ENCODE measurements at regions not wholly inside any gene's neighbourhood (a gene's known extent, or its start where the extent isn't known, plus 50 kb on each side); places are given as distances from the start of the nearest gene placed in this dataset.

DNA sequence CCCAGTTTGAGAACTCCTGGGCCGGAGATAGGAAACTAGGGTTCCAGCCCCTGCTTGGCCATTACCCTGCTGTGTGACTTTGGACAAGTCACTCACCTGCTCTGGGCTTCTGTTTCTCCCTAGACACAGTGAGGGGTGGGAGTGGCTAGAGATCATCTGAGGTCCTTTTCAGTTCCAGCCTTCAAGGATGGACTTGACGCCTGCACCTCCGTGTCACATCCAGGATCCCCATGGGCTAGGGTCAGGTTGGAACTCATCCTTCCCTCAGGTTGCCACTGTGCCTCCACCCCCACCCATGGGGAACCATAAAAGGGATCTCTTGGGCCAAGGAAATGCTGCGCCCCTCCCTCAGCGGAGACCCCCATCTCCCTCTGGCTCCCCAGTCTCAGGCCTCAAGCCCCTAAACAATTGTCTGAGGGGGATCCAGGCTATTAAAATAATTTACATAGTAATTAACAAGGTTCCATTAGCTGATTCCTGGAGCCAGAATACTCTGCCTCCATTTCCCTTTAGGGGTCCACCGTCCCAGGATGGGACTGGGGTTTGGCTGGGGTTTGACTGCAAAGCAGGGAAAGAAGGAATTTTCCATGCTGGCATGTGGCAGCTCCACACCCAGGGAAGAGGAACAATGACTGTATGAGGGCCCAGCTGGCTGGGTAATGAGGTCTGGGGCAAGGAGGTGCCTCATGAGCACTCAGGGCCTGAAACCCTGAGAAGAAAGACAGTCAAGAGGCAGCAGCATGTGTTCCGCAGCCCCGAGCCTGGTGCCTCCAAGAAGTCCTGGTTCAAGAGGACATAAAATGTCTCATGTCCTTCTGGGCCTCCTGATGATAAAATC is 177.7 kb downstream of the SMAD6 start:
- Mint-ChIP-seq H3K27me3 (peaks cover 14% of the 10 kb centered on the region), H3K9me3 (peaks cover 0 to 2% (median 0%) of the 10 kb centered on the region in 7 donors), H3K4me1 (no peaks in the 10 kb centered on the region), H3K36me3 (no peaks in the 10 kb centered on the region), H3K4me3 (no peak overlapping the region), H3K27ac (no peak overlapping the region)
- Histone ChIP-seq H3K4me1 (ENCODE audit: control insufficient read depth, insufficient read depth, low read length, poor library complexity, severe bottlenecking) (no peaks in the 10 kb centered on the region), H3K9me3 (ENCODE audit: control insufficient read depth in 2 of 2, low read length in 2 of 2) (no peaks in the 10 kb centered on the region), H3K27me3 (ENCODE audit: control insufficient read depth, insufficient read depth, low read length) (no peaks in the 10 kb centered on the region), H3K36me3 (ENCODE audit: control insufficient read depth, insufficient read depth, low read length) (no peaks in the 10 kb centered on the region), H3K4me3 (ENCODE audit: low read depth, low read length) (no peak overlapping the region), H3K27ac (ENCODE audit: insufficient read depth, low read length, poor library complexity, severe bottlenecking) (no peak overlapping the region)
- DNase-seq (no peak), ATAC-seq (ENCODE audit: low read depth in 2 of 2) (no peak)

GRCh38 chr15:66880380-66881155 is 178.5 kb downstream of the SMAD6 start:
- Mint-ChIP-seq H3K4me1 (no peaks in the 10 kb centered on the region), H3K27me3 (peaks cover 14% of the 10 kb centered on the region), H3K9me3 (peaks cover 0 to 2% (median 0%) of the 10 kb centered on the region in 7 donors), H3K4me3 (no peak overlapping the region), H3K36me3 (no peaks in the 10 kb centered on the region), H3K27ac (no peak overlapping the region)
- Histone ChIP-seq H3K27ac (ENCODE audit: insufficient read depth, low read length, poor library complexity, severe bottlenecking) (no peak overlapping the region), H3K36me3 (ENCODE audit: control insufficient read depth, insufficient read depth, low read length) (no peaks in the 10 kb centered on the region), H3K9me3 (ENCODE audit: control insufficient read depth in 2 of 2, low read length in 2 of 2) (no peaks in the 10 kb centered on the region), H3K4me1 (ENCODE audit: control insufficient read depth, insufficient read depth, low read length, poor library complexity, severe bottlenecking) (no peaks in the 10 kb centered on the region), H3K27me3 (ENCODE audit: control insufficient read depth, insufficient read depth, low read length) (no peaks in the 10 kb centered on the region), H3K4me3 (ENCODE audit: low read depth, low read length) (no peak overlapping the region)
- no peak for DNase-seq
- no peak for ATAC-seq (ENCODE audit: low read depth in 2 of 2)

GRCh38 chr15:66881173-66881905 is 179.3 kb downstream of the SMAD6 start:
- DNase-seq: no peak
- H3K27me3 ChIP-seq (ENCODE audit: control insufficient read depth, insufficient read depth, low read length): no peaks in the 10 kb centered on the region
- H3K9me3 ChIP-seq (ENCODE audit: control insufficient read depth in 2 of 2, low read length in 2 of 2): no peaks in the 10 kb centered on the region
- Mint-ChIP-seq H3K36me3 (no peaks in the 10 kb centered on the region), H3K27me3 (peaks cover 16% of the 10 kb centered on the region), H3K4me3 (peak overlapping the region in 1 of 4 donors; percentile 8), H3K9me3 (peaks cover 0 to 2% (median 0%) of the 10 kb centered on the region in 7 donors), H3K27ac (no peak overlapping the region), H3K4me1 (no peaks in the 10 kb centered on the region)
- H3K36me3 ChIP-seq (ENCODE audit: control insufficient read depth, insufficient read depth, low read length): no peaks in the 10 kb centered on the region
- no peaks in the 10 kb centered on the region for H3K4me1 ChIP-seq (ENCODE audit: control insufficient read depth, insufficient read depth, low read length, poor library complexity, severe bottlenecking)
- H3K27ac ChIP-seq (ENCODE audit: insufficient read depth, low read length, poor library complexity, severe bottlenecking): no peak overlapping the region
- ATAC-seq (ENCODE audit: low read depth in 2 of 2): no peak
- no peak overlapping the region for H3K4me3 ChIP-seq (ENCODE audit: low read depth, low read length)

GRCh38 chr15:66882251-66883020 is 180.4 kb downstream of the SMAD6 start:
- Mint-ChIP-seq H3K27ac (no peak overlapping the region), H3K4me3 (no peak overlapping the region), H3K27me3 (peaks cover 13% of the 10 kb centered on the region), H3K9me3 (peaks cover 0 to 2% (median 0%) of the 10 kb centered on the region in 7 donors), H3K4me1 (no peaks in the 10 kb centered on the region), H3K36me3 (no peaks in the 10 kb centered on the region)
- H3K36me3 ChIP-seq (ENCODE audit: control insufficient read depth, insufficient read depth, low read length): no peaks in the 10 kb centered on the region
- no peak for DNase-seq
- no peaks in the 10 kb centered on the region for H3K9me3 ChIP-seq (ENCODE audit: control insufficient read depth in 2 of 2, low read length in 2 of 2)
- no peaks in the 10 kb centered on the region for H3K27me3 ChIP-seq (ENCODE audit: control insufficient read depth, insufficient read depth, low read length)
- no peak overlapping the region for H3K27ac ChIP-seq (ENCODE audit: insufficient read depth, low read length, poor library complexity, severe bottlenecking)
- ATAC-seq (ENCODE audit: low read depth in 2 of 2): no peak
- H3K4me3 ChIP-seq (ENCODE audit: low read depth, low read length): no peak overlapping the region
- H3K4me1 ChIP-seq (ENCODE audit: control insufficient read depth, insufficient read depth, low read length, poor library complexity, severe bottlenecking): no peaks in the 10 kb centered on the region

GRCh38 chr15:66883284-66883911 is 181.4 kb downstream of the SMAD6 start:
- H3K4me1 Mint-ChIP-seq: no peaks in the 10 kb centered on the region
- ATAC-seq (ENCODE audit: low read depth in 2 of 2) (no peak), DNase-seq (no peak)
- Histone ChIP-seq H3K4me1 (ENCODE audit: control insufficient read depth, insufficient read depth, low read length, poor library complexity, severe bottlenecking) (no peaks in the 10 kb centered on the region), H3K27me3 (ENCODE audit: control insufficient read depth, insufficient read depth, low read length) (no peaks in the 10 kb centered on the region), H3K4me3 (ENCODE audit: low read depth, low read length) (no peak overlapping the region), H3K27ac (ENCODE audit: insufficient read depth, low read length, poor library complexity, severe bottlenecking) (no peak overlapping the region), H3K9me3 (ENCODE audit: control insufficient read depth in 2 of 2, low read length in 2 of 2) (no peaks in the 10 kb centered on the region), H3K36me3 (ENCODE audit: control insufficient read depth, insufficient read depth, low read length) (no peaks in the 10 kb centered on the region)
- no peaks in the 10 kb centered on the region for H3K36me3 Mint-ChIP-seq
- peaks cover 0 to 3% (median 0%) of the 10 kb centered on the region in 7 donors for H3K9me3 Mint-ChIP-seq
- H3K27ac Mint-ChIP-seq: no peak overlapping the region
- peaks cover 18% of the 10 kb centered on the region for H3K27me3 Mint-ChIP-seq
- H3K4me3 Mint-ChIP-seq: no peak overlapping the region

- no peak overlapping the region for H3K4me3 ChIP-seq (ENCODE audit: low read depth, low read length)
- H3K36me3 Mint-ChIP-seq: no peaks in the 10 kb centered on the region
- H3K9me3 ChIP-seq (ENCODE audit: control insufficient read depth in 2 of 2, low read length in 2 of 2): peaks cover 0 to 4% of the 10 kb centered on the region in 2 experiments
- no peak overlapping the region for H3K27ac Mint-ChIP-seq
- peaks cover 18% of the 10 kb centered on the region for H3K27me3 Mint-ChIP-seq
- H3K9me3 Mint-ChIP-seq: peaks cover 0 to 5% (median 0%) of the 10 kb centered on the region in 7 donors
- H3K4me3 Mint-ChIP-seq: no peak overlapping the region
- H3K4me1 Mint-ChIP-seq: no peaks in the 10 kb centered on the region
- DNase-seq (no peak), ATAC-seq (ENCODE audit: low read depth in 2 of 2) (no peak)
- no peak overlapping the region for H3K27ac ChIP-seq (ENCODE audit: insufficient read depth, low read length, poor library complexity, severe bottlenecking)
- no peaks in the 10 kb centered on the region for H3K36me3 ChIP-seq (ENCODE audit: control insufficient read depth, insufficient read depth, low read length)
- H3K27me3 ChIP-seq (ENCODE audit: control insufficient read depth, insufficient read depth, low read length): no peaks in the 10 kb centered on the region
- H3K4me1 ChIP-seq (ENCODE audit: control insufficient read depth, insufficient read depth, low read length, poor library complexity, severe bottlenecking): no peaks in the 10 kb centered on the region
Observed at GRCh38 chr15:66884115-66884622, 181.2 kb upstream of the SMAD3 start.

Measured in CD4-positive, CD25-positive, alpha-beta regulatory T cell (primary cell).